IPS DF 19.7 (cell line): ENCODE measurements at regions not wholly inside any gene's neighbourhood (a gene's known extent, or its start where the extent isn't known, plus 50 kb on each side); places are given as distances from the start of the nearest gene placed in this dataset.

Source experiments
- DNase-seq: peaks from one replicate; pipeline ENCODE4 v3.0.0-alpha.2; 2013; ENCODE audit warnings: low read depth, low spot score

- no peak for DNase-seq
Measured at GRCh38 chr16:50996166-50996829, 154.8 kb downstream of the SALL1 start.

GRCh38 chr16:50994995-50995394, 156.1 kb downstream of the SALL1 start:
- no peak for DNase-seq

GRCh38 chr16:50992350-50993032, 158.6 kb downstream of the SALL1 start:
- DNase-seq: no peak

GRCh38 chr16:50991436-50991835, 159.6 kb downstream of the SALL1 start:
- DNase-seq: no peak

- DNase-seq: no peak
Measured at GRCh38 chr16:50991006-50991405, 160.1 kb downstream of the SALL1 start.

GRCh38 chr16:50989047-50989446, 162.0 kb downstream of the SALL1 start:
- DNase-seq: no peak

- DNase-seq: no peak
Measured at GRCh38 chr16:50988441-50988840, 162.6 kb downstream of the SALL1 start.

- DNase-seq: no peak
Measured at GRCh38 chr16:50986453-50986852, 164.6 kb downstream of the SALL1 start.

GRCh38 chr16:50985733-50986132, 165.3 kb downstream of the SALL1 start:
- no peak for DNase-seq

GRCh38 chr16:50984688-50985087, 166.4 kb downstream of the SALL1 start:
- no peak for DNase-seq

GRCh38 chr16:50982808-50983207, 168.3 kb downstream of the SALL1 start:
- DNase-seq: no peak

- DNase-seq: no peak
Measured at GRCh38 chr16:50981951-50982350, 169.1 kb downstream of the SALL1 start.

- no peak for DNase-seq
Measured at GRCh38 chr16:50980666-50981065, 170.4 kb downstream of the SALL1 start.

GRCh38 chr16:50979806-50980620, 171.1 kb downstream of the SALL1 start:
- no peak for DNase-seq

- no peak for DNase-seq
Measured at GRCh38 chr16:50977138-50977537, 173.9 kb downstream of the SALL1 start.

- DNase-seq: no peak
Measured at GRCh38 chr16:50974438-50975036, 176.5 kb downstream of the SALL1 start.

- DNase-seq: no peak
Measured at GRCh38 chr16:50972876-50973275, 178.2 kb downstream of the SALL1 start.

GRCh38 chr16:50970281-50970680, 180.8 kb downstream of the SALL1 start:
- DNase-seq: no peak

- DNase-seq: no peak
Measured at GRCh38 chr16:50967827-50968612, 183.1 kb downstream of the SALL1 start.

- no peak for DNase-seq
Measured at GRCh38 chr16:50964491-50964890, 186.6 kb downstream of the SALL1 start.

- no peak for DNase-seq
Measured at GRCh38 chr16:50961952-50962351, 189.1 kb downstream of the SALL1 start.
